HG03520 (cell line): ENCODE measurements at regions not wholly inside any gene's neighbourhood (a gene's known extent, or its start where the extent isn't known, plus 50 kb on each side); places are given as distances from the start of the nearest gene placed in this dataset.

ENCODE experiments used
- ATAC-seq: cut with Tn5 transposase; IDR thresholded peaks from one replicate; pipeline ENCODE4 v1.9.1; 2021; ENCODE audit warnings: mild to moderate bottlenecking, moderate library complexity; ENCODE audit not compliant: unreplicated experiment

DNA sequence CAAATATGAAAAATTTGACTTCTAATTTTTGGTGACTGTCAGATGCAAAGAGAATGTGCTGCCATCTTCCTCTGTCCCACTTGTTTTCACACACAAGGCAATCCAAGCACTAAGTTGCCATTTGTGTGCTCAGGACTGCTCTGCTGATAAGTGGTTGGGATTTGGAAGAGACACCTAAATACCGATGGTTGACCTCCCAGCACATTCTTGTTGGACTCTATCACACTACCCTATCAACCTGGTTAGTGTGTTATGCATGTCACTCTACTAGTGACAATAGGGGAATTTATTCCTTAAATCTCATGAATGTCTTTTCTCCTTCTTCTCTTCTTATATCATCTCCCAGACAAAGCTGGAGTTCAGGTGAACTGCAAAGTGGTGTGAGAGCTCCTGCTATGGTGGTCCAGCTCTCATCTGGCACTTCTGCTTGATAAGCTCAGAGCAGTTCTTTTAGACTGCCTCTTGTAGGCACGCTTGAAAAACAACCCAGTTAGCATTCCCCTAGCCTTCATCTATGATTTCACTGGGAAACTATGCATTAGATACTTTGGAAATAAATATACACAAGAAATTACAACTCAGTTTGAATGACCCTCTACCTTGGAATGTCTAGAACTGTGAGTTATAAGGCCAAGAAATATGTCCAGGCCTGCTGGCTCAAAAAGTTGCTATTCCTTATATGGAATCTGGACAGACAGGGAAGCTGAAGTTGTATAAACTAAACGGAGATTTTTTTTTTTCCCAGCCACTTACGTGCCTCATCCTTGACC is 404.8 kb downstream of the MEIS1 start:
- ATAC-seq = no peak

DNA sequence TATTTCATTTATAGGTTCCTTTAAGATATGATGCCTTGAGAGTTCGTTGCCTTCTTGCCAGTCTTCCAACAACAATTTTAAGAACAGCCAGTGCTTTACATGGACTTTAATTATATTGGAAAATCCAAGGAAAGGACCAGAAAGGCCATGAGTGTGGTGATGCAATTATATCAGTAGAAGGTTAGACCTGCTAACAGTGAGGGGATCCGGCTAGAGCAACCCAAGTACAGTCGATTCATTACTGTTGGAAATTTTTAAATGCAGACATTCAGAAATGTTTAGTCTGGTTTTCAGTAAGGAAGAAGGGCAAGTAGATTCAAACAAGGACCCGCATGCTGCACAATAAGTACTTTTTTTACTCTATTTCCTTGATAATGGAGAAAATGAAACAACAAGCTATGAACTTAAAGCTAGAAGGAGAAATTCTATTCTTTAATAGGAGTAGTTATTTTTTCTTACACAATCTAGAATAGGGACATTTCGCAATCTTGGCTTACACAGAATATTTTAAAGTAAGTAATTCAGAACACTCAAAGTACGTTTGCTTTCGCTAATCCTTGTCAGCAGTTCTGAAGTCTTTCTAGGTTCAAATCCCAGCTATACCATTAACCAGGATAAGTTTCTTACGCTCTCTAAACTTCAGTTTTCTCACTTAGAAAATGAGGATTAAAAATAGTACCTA is 405.5 kb downstream of the MEIS1 start:
- ATAC-seq = no peak

- no peak for ATAC-seq
Observed at GRCh38 chr2:66843847-66844246, 408.9 kb downstream of the MEIS1 start.

- no peak for ATAC-seq
Observed at GRCh38 chr2:66845307-66845706, 410.4 kb downstream of the MEIS1 start.

GRCh38 chr2:66846887-66847286 is 412.0 kb downstream of the MEIS1 start:
- no peak for ATAC-seq

DNA sequence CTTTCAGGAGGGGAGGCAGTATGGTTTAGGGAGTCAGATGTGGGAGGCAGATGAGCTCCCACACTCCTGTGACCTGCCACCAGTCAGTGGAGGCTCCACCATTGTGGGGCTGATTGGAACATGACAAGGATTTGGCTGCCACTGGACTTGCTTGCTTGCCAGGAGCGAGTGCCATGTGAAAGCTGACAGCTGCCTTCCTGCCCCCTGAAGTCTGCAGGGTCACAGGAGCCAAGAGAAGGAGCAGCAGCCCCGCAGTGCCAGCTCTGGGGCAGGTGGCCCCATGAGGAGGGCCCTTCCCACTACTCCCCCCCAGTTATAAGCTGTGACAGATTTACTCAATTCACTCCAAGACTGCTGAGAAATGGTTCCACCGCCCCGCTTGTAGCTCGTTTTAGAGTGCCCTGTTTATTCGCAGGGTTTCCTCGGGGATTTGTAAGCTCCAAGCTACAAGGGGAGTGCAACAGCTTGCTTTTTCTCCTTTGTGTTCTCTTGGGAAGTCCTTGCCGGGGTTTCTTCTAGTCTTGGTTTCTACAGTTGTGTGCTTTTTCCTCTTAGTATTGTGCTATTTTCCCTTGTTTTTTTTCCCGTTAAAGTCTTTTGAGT is 414.3 kb downstream of the MEIS1 start:
- no peak for ATAC-seq

GRCh38 chr2:66850376-66850775 is 415.5 kb downstream of the MEIS1 start:
- ATAC-seq = no peak

DNA sequence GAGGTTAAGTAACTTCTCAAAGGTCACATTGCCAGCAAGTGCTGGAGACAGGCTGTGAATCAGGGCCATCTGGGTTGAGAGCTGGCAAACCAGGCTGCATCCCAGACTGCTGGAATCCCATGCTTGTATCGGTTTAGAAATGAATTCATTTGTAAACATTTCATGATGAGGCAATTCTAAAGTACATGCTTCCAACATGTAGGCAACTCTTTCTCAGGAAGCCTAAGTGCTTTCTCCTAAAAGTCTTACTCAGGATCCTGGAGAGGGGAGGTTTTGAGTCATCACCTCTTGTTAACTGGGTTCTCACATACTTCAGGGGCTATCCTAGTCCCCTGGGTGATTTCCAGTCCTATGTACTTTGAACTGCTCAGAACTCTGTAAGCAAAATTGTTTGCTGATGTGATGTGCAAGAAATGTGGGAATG is 416.5 kb downstream of the MEIS1 start:
- no peak for ATAC-seq

- ATAC-seq = no peak
Observed at GRCh38 chr2:66852953-66853352, 418.0 kb downstream of the MEIS1 start.

- no peak for ATAC-seq
Observed at GRCh38 chr2:66853585-66853984, 418.7 kb downstream of the MEIS1 start.

DNA sequence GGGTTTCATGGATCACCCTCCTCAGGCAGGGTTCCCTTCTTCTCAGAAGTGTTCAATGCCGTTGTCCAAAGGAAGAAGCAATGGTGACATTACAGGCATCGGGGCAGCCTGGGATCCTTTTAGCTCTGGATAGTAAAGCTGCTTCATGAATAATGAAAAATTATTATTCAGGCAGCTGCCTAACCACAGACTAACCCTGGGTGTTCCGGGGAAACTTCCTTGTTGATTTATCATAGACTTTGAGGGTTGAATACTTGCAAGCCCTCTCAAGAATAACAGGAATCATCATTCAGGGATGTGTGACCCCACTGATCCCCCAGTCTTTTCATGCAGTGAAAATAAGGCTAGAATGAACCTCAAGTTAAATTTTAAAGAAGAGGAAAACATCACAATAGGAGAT is 419.4 kb downstream of the MEIS1 start:
- ATAC-seq = no peak

GRCh38 chr2:66862885-66863650 is 428.1 kb downstream of the MEIS1 start:
- no peak for ATAC-seq

GRCh38 chr2:66865161-66865560 is 430.2 kb downstream of the MEIS1 start:
- no peak for ATAC-seq

GRCh38 chr2:66866331-66867062 is 431.6 kb downstream of the MEIS1 start:
- no peak for ATAC-seq

GRCh38 chr2:66867063-66867441 is 432.1 kb downstream of the MEIS1 start:
- ATAC-seq = no peak

- no peak for ATAC-seq
Observed at GRCh38 chr2:66869076-66869475, 434.2 kb downstream of the MEIS1 start.

DNA sequence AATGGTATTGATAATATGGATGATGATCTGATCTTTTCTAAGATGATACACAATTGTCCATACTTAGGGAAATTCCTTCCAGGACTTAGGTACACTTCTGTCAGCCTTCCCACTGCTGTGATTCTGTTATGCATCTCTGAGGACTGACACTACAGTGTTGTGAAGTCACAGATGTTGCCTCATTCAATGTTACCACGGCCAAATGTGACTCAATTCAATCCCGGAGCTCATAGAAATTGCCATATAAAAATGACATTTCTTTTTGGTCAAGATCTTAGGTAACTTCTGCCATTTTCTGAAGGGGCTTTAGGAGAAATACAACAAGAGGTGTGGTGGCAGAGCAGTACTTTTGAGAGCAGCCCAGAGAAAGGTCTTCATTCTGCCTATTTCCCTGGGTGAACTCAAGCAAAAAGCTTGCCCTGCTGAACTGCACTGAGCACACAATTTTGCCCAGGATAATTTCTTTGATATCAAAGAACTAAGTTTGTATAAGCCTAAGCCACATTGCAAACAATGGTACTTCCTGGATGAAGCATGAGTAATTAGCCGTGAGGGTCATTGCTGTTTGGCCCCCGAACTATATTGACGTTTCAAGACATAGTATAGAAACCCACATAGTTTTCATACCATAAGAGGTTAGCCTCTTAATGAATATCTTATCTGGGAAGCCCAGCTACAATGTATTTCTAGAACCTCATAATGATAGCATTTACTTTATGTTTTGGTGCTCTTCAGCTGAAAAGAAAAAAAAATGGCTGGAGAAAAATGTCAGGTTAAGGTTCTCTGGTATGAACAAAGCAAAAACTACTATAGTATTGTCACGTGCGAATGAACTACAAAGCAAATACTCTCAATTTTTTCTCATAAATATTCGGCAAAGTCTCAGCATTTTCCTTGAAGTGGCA is 437.4 kb downstream of the MEIS1 start:
- ATAC-seq = no peak

DNA sequence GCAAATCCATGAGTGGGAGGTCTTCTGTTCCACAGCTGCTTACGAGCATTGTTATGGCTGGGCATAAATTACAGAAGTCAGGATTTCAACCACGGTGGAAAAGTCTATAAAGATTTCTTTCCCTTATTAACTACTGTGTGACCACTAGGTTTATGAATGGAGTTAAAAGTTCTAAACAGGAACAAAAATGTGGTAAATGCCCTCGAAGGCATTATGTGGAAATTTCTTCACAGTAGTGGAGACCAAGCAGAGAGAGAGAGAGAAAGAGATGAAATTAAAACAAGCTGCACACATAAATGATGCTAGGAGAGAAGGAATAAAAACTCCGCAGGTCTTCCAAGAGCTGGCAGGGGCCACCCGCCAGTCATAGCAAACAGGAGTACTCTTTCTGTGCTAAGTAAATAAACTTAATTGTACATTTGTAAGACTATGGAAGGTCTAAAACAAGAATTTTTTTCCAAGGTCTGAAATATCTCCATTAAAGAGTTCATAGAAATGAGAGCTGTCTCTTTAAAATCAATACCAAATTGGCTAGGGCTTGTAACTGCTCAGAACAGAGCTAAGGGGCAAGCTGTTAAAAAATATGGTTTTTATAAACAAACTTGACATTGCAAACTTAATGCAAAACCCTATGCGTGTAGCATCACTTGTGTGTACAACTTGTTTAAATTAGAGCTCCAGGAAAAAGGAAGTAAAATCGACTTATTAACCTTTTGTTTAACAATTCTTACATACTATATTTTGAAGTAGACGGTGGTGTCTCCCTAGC is 438.2 kb downstream of the MEIS1 start:
- ATAC-seq = no peak

DNA sequence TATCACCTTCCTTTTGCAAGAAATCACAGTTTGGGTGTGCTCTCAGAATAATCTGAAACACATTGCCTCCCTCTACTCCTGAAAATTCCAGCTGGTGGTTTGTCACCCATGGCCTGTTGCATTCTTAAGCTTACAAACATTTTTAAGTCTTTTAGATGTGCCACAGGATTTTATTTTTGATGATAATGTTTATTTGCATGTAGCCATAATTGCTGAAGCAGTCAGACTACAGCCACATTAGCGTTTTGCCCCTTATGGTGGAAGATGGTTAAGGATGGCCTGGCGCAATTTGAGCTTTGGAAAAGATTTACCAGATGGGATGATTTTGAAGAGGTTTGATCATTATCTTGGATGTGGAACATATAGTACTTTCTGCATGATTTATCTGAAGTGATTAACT is 439.5 kb downstream of the MEIS1 start:
- no peak for ATAC-seq
